M059J (cell line): ENCODE measurements at regions not wholly inside any gene's neighbourhood (a gene's known extent, or its start where the extent isn't known, plus 50 kb on each side); places are given as distances from the start of the nearest gene placed in this dataset.

Experiments
- DNase-seq: peaks from one replicate; pipeline ENCODE4 v3.0.0-alpha.2; 2012; ENCODE audit warnings: low read depth

DNA sequence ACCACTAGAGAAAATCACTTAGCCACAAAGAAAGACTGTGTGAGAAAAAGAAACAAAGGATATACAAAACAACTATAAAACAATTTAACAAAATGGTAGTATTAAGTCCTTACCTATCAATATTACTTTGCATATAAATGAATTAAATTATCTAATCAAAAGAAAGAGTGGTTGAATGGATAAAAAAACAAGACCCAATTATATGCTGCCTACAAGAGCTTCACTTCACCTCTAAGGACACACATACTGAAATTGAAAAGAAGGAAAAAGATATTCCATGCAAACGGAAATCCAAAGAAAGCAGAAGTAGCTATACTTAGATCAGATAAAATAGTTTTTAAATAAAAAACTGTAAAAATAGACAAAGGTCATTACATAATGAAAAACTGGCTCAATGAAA, 134.9 kb upstream of the CCDC196 start:
- no peak for DNase-seq

- DNase-seq, result peak; percentile 49
Measured at GRCh38 chr14:66359500-66359899, 126.7 kb upstream of the CCDC196 start.

- DNase-seq, result no peak
Measured at GRCh38 chr14:66360366-66360926, 125.7 kb upstream of the CCDC196 start.

DNA sequence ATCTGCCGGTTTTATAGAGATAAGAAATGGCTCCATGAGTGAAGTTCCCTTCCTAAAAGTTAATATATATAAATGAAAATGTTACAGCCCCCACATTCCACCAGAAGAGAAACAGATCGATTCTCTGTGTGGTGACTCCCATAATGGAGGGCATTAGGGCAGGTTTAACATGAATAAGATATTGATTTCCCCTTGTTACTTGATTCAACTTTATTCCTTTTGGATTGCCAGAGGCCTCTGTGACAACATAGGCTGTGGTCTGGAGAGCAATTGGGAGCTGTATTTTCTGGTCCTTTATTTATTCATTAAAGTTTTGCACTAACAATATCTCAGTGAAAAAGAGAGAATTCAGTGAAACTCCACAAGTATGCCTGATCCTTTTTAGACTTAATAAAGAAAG, 125.2 kb upstream of the CCDC196 start:
- no peak for DNase-seq

GRCh38 chr14:66365388-66365787, 120.8 kb upstream of the CCDC196 start:
- no peak for DNase-seq

DNA sequence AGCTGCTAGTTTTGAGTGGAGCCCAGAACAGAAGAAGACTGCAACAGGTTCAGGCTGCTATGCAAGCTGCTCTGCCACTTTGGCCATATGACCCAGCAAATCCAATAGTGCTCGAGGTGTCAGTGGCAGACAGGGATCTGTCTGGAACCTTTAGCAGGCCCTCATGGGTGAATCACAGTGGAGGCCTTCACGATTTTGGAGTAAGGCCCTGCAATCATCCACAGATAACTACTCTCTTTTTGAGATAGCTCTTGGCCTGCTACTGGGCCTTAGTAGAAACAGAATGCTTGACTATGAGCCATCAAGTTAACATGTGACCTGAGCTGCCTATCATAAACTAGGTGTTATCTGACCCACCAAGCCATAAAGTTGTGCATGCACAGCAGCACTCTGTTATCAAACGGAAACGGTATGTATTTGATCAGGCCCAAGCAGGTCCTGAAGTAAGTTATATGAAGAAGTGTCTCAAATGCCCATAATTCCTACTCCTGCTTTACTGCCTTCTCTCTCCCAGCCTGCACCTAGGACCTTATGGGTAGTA, 116.9 kb upstream of the CCDC196 start:
- DNase-seq, result no peak

- no peak for DNase-seq
Measured at GRCh38 chr14:66371776-66372175, 114.4 kb upstream of the CCDC196 start.

DNA sequence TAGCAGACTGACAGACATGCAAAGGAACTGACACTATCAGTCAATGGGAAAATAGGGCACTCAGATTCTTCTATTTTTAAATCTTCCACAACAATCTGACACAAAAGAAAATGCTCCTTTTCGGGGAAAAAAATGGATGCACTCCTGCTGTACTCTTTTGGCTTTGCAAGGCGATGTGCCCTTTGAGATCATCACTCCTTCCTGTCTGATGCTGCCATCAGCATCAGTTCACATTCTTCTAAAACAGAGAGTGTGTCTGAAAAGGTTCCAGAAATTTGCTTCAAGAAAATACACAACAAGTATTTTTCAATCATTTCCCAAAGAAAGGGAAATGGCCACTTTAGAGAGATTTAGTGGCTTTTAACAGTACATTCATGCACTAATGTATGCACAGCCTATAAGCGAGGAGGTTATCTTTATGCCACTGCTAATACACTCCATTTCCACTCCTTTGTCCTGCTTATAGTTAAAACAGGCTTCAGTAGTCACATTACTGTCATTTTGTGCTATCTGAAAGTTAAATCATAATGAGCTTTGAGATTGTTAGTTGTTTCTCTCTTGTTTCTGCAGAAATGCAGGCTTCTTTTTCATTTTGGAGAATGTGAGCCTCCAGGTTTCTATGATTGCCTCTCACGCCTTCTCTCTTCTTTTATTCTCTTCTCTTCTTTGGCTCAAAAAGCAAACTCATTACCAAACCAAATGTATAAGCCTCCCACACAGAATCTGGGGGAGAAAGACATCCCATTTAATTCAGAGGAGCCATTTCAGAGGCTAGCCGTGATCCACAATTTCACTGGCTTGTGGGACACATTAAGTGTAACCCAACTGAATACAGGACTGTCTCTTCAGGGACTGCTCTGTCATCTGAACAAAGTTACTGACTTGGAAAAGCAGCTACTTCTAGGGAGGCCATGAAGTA, 110.9 kb upstream of the CCDC196 start:
- DNase-seq, result no peak

DNA sequence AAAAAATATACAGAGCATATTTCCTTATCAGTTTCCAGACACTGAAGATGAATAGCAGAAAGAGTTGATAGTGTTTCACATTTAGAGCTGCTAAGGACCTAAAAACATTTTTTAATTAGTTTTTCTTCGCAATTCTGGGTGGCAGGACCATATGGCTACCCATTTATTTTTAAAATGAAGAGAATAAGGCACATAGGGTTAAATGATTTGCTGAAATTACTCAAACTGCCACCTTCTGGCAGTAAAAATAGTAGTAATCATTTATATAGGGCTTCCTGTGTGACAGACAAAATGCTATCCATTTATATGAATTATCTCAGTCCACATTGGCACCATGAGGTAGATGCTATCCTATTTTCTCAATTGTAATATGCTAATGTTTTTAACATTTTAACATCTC, 108.6 kb upstream of the CCDC196 start:
- DNase-seq, result no peak

GRCh38 chr14:66378712-66379505, 107.3 kb upstream of the CCDC196 start:
- no peak for DNase-seq

DNA sequence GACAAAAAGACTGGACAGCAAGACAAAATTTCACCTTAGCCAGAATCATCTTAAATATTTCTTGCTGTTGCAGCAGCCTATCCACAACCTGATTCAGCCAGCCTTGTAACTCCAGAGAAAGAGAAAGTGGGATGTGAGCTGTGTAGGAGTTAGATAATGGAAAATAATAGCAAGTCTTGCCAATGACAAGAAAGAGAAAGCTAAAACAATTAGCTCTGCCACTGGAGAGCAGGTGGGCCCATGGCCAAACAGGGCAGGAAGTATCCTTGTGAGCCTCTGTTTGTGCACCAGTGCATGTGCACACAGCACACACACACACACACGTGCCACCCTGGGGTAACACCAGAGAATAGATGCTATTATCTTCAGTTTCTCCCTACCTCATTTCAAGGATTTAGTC, 106.0 kb upstream of the CCDC196 start:
- no peak for DNase-seq

DNA sequence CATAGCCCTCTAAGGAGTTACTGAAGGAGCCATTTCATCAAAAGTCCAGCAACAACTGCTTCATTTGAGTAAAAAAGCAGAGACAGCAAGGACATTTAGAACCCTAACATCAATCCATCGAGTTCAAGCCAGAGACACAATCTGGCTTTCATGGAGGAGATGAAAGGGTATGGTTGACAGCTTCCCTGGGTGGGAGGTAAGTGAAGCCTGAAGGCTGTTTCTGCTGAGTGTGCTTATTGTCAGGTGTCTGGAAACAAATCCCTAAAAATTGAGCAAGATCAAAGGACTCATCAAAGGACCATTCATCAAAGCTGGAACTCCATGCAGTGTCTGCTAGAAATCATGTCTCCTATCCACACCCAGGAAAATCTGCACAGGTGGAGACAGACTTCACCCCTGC, 104.4 kb upstream of the CCDC196 start:
- no peak for DNase-seq

DNA sequence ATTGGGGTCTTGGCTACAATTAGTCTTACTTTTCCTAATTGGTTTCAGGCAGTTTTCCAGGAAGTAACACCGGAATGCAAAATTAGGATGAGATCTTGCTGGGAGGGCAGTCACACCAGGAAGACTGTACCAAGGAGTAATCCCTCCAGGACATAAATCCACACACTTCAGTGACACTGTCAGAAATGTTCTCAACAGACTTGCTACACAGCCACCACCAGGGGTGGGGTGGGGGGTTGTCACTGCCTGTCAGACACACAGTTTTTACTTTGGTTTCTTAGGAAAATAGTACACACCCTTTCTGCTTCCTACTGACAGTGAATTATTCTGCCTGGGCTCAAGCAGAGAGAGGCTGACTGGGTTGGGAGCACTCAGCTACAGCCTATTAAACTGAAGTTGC, 102.9 kb upstream of the CCDC196 start:
- DNase-seq, result no peak

- no peak for DNase-seq
Measured at GRCh38 chr14:66383771-66384170, 102.4 kb upstream of the CCDC196 start.

DNA sequence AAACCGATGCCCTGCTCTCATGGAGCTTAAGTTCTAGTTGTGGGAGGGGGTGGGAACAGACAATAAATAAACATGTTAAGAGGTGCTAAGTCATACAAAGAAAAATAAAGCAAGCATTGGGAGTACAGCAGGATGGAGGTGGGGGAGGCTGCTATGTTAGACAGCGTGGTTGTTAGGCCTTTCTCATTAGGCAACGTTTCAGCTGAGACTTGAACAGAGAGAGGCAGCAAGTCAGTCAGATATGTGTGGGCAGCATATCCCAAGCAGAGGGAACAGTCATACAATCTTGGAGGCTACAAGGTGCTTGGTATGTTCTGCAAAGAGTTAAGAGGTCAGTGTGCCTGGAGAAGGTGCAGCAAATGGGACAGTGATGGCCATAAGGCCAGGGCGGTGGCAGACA, 97.7 kb upstream of the CCDC196 start:
- DNase-seq, result no peak

DNA sequence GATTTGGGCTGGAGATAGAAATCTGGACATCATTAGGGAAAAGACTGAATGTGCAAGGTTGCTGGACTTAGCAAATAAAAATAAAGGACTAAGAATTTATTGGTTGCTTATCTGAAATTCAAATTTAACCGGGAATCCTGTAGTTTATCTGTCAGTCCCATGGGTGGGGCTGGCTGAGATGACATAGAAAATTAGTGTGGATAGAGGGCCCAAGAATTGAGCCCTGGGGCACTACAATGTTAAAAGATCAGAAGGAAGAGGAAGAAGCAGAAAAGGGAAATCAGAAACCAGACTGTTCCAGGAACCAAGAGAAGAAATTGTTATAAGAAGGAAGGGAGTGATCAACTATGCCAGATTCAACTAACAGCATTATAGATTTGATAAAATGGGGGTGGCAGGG, 96.7 kb upstream of the CCDC196 start:
- DNase-seq, result no peak

DNA sequence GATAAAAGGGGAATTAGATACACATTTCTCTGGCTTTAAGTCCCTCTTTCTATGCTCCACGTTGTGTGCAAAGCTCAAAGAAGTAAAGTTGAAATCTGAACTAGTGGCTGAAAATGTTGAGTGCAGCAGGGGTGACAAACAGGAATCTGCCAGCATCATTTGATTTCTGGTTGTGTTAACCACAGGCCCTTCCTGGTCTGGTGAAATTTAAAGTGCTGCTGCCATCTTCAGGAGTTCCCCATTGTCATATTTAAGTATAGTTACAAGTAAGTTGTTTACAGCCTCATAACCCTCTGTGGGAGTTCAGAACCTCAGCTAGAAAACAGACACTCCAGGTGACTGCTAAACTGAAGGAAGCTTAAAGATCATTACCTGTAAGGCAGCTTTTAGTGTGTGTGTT, 90.9 kb upstream of the CCDC196 start:
- no peak for DNase-seq

DNA sequence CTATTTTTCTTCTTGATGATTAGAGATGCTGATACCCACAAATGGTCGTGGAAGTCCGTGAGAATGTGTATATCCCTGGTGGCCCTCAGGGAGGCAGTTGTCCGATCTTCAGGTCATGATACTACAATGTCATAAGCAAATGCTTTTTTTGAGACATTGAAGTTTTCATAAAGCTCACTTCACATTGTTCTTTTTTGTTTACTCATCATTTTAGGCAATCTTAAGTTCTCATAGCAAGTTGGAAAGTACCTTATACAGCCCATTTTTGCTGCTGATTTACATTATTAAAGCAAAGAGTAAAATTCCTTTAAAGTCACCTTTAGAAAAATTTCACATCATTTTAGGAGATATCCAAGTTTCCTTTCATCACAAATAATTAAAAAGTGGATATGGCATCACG, 90.0 kb upstream of the CCDC196 start:
- DNase-seq, result no peak

DNA sequence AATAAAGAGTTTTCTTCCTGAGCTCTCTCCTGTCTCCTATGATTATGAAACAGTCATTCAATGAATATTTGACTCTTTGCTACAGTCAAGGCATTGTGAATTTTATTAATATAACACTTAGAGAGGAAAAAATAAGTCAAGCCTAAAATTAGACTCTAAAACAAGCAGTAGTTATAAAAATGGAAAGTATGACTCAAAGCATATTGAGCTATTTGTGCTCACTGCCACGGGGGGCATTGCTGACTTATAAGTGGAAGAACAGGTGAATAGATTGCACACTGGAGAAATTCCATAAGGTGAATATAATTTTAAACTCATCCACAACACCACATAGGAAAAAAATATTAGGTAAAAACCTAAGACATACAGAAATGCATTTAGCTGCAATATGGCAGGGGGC, 87.7 kb upstream of the CCDC196 start:
- no peak for DNase-seq

DNA sequence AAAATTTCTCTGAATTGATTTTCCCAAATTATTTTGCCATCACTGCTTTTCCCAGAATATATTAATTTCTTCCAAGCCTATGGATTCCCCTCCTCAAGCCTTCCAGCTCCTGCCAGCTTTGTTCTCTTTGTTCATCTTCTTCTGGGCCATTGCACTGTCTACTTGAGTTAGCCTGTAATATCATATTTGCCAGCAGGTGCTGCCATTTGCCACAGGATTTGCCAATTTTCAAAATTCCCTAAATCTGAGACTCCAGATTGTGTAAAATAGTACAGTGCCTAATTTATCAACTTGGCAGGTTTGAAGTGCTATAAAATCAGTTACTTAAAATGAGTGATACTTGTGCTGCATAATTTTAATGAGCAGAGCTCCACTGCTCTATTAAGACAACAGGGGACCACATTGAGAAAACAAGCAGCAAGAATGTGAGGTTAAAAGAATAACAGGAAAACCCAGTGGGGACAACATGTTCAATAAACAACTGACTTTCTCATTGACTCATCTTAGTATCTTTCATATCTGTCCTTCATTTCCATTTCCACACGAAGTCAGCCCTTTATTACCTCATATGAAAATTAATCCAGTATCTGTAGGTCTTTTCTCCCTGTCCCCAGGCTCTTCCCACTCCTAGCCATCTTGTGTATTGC, 84.6 kb upstream of the CCDC196 start:
- no peak for DNase-seq

DNA sequence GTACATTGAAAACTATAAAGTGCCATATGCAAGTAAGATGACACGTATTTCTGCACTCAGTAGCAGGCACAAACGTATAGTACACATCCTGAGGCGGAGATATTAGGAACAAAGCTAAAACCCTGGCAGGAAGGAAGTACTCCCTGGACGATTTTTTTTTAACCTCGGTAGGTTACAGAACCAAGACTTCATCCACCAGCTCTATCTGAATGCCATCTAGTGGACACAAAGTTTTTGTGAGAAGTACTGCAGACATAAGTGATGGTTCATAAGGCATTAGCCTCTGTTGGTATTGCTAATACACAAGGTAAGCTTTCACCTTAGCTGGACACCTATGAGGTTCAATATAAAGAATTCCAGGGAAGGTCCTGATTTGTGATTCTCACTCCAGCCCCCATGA, 83.0 kb upstream of the CCDC196 start:
- DNase-seq, result peak; percentile 30

- no peak for DNase-seq
Measured at GRCh38 chr14:66404051-66404545, 82.1 kb upstream of the CCDC196 start.
